ENCODE measurements at regions not wholly inside any gene's neighbourhood (a gene's known extent, or its start where the extent isn't known, plus 50 kb on each side); places are given as distances from the start of the nearest gene placed in this dataset.
"Not testable (repeated sequence)": the region's sequence is repeated elsewhere in the genome, so short reads cannot be mapped to it uniquely, and the experiment has no call there.

DNA sequence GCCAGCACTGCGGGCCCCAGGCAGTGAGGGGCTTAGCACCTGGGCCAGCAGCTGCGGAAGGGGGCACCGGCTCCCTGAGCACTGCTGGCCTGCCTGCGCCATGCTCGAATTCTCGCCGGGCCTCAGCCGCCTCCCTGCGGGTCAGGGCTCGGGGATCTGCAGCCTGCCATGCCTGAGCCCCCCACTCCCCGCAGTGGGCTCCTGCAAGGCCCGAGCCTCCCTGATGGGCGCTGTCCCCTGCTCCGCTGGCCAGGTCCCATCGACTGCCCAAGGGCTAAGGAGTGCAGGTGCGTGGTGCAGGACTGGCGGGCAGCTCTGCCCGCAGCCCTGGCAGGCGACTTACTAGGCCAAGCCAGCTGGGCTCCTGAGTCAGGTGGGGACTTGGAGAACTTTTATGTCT is 133.3 kb upstream of the LMNTD1 start:
- no peak for DNase-seq

DNA sequence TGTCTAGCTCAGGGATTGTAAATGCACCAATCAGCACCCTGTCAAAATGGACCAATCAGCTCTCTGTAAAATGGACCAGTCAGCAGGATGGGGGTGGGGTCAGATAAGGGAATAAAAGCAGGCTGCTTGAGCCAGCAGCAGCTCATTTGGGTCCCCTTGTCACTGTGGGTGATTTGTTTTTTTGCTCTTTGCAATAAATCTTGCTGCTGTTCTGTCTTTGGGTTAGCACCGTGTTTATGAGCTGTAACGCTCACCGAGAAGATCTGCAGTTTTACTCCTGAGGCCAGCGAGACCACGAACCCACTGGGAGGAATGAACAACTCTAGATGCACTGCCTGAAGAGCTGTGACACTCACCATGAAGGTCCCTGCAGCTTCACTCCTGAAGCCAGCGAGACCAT is 134.1 kb upstream of the LMNTD1 start:
- no peak for DNase-seq

DNA sequence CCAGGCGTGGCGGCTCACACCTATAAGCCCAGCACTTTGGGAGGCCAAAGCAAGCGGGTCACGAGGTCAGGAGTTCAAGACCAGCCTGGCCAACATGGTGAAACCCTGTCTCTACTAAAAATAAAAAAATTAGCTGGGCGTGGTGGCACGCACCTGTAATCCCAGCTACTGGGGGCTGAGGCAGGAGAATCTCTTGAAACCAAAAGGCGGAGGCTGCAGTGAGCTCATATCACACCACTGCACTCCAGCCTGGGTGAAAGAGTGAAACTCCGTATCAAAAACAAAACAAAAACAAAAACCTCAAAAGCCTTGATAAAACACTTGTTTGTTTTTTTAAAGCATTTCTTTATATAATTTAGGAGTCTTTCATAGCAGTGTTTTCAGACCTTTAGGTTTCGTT is 135.8 kb upstream of the LMNTD1 start:
- not testable (repeated sequence) for DNase-seq

DNA sequence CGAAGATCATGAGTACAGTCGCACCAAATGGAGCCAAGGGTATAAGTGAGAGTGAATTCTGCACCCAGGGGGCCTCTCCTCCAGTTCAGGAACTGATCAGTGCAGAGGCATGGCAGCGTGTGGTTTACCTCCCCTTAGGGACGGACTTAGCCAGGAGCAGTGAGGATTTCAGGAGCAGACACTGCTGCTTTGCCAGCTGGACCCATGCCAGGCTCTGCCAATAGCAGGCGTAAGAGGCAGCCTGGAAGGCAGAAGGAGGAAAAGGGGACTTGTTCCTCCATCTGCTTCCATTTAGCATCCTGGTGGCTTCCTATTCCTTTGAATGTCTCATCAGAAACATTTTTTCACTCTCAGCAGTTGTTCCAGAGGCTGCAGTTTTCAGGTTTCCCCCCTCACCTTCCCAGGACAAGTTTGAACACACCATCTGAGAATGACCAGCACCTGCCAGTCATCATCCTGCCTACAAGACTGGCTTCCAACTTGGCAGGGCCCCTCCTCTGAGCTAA is 137.0 kb upstream of the LMNTD1 start:
- DNase-seq: no peak

DNA sequence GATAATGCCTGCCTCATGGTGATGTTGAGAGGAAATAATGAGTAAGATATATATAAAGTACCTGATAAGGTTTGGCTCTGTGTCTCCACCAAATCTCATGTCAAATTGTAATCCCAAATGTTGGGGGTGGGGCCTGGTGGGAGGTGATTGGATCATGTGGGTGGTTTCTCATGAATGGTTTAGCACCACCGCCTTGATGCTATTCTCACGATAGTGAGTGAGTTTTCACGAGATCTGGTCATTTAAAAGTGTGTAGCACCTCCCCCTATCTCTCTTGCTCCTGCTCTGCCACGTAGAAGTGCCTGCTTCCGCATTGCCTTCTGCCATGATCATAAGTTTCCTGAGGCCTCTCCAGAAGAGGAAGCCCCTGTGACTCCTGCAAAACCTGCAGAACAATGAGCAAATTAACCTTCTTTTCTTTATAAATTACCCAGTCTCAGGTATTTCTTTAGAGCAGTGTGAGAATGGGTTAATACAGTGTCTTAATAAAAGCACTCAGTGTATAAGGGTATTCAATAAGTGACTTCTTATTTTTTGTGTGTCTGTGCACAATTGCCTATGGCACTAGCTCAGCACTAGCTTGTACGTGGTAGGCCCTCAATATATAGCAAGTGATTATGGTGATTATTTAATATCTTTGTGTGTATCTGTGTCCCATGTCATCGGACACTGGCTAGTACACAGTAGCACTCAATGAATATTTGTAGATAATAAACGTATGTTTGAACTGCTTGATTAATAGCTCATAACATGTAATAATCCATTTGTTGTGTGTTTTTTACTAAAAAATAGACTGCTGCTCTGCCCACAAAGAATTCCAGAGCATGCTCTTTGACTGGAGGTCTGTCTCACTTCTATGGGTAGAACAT is 138.1 kb upstream of the LMNTD1 start:
- peak; percentile 31 for DNase-seq

DNA sequence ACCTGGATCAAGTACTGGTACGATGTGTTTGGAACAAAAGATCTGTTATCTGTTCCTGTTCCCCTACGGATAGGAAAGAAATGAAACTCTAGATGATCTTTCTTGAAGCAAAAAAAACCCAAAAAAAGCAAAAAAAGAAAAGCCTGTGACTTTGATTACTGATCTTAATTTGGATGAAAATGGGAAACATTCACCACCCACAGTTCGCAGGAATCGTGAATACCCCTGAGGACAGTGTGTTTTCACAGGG is 138.7 kb upstream of the LMNTD1 start:
- DNase-seq: no peak

DNA sequence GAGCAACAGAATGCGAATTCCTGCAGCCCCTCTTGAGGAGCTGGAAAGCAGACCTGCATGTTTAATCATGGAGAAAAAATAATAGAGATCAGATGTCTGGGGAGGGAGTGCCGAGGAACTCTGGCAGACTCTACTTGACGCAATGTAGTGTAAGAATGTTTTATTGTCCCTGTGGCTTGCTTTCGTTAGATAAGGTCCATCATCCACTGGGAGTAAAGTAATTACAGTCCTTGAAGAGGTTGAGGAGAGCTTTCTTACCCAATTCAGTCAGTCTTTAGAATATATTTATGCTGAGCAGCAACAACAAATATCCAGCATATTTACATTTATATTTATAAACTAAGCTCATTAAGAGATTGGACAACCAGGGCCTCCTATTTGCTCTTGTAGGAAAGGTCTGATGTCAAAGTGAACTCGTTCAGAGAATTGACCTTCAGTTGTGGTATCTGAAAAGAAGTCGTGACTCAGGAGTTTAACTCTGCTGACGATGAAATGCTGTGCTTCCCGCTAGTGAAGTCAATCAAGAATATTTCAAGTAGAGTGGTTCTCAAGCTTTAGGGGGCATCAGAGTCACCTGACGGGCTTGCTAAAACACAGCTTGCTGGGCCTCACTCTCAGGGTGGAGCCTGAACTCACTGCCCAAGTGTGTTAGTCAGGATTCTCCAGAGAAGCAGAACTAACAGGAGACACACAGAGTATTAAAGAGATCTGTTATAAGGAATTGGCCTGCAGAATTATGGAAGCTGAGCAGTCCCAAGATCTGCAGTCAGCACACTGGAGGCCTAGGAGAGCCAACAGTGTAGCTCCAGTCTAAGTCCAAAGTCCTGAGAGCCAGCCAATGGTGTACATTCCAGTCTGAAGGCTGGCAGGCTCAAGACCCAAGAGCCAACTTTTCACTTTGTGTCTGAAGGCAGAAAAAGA is 139.3 kb upstream of the LMNTD1 start:
- DNase-seq: no peak

DNA sequence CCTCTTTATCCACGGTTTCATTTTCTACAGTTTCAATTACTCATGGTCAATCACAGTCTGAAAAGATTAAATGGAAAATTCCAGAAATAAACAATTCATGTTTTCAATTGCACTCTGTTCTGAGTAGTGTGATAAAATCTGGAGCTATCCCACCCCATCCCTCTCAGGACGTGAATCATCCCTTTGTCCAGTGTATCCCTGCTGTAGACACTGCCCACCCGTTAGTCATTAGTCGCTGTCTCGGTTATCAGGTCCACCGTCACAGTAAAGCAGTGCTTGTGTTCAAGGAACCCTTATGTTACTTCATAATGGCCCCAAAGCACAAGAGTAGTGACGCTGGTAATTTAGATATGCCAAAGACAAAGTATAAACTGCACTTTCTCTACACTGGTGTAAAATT is 141.0 kb upstream of the LMNTD1 start:
- DNase-seq: no peak

DNA sequence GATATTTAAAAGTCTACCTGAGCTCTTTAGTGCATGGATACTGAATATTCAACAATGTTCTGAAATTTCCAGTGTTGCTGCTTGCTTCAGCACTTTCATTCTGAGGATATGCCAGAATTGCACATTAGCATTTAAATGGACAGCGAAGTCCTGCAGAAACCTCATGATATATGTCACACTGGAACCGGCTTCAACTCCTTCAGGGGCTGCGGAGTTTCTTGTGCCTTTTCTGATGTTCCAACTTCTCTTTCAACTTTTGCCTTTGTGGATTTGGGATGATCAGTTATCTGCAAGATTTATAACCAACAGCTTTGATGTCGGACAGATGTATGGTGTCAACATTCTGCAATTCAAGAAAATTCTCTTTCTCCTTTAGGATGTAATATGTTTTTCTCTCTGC is 142.5 kb upstream of the LMNTD1 start:
- no peak for DNase-seq

DNA sequence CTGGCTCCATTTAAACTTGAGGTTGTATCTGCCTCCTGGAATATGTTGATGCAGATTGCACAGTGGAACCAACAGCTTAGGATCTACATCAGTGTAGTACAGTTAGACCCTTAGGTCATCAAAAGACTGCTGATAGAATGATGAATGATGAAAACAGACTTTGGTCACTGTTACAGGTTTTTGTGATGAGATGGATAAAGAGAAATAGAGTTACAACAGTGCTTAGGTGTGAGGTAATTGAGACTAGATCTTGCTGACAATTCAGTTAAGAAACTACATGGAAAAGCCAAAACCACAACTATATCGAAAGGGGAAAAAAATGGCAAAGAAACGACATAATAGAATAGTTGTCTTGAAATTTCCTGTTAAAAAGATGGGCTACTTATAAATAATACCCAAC is 145.7 kb upstream of the LMNTD1 start:
- no peak for DNase-seq

DNA sequence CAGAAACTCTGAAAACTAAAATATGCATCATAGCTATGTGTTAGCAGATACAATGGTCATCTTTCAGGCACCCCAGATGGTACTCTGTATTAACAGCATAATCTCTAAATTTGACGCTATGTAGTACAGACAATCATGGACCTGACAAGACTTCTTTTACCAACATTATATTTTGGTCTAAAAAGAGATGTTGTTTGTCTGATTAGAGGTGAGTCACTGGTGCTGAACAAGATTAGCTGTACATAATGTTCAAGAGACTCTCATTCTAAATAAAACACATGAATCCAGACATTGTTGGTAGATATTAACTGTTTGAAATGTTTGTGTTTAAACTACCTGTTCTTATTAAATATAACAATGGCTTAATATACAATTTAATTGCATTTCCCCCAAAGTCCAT is 146.4 kb upstream of the LMNTD1 start:
- no peak for DNase-seq

DNA sequence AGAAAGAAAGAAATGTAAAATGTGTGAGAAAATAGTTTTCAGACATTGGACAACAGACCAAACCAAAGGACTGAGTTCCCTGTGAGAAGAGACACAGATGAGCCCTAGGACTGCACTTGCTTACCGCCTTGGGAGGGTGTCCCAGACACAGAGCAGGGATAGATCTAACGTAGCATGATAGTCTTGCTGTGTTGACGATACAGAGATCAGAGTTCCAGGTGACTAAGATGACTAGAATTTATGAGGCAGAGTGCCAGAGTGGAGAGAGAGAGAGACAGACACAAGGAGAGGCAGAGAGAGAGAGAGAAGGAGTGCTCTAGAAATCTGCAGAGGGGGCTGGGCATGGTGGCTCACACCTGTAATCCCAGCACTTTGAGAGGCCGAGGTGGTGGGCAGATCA is 148.2 kb upstream of the LMNTD1 start:
- DNase-seq: no peak

DNA sequence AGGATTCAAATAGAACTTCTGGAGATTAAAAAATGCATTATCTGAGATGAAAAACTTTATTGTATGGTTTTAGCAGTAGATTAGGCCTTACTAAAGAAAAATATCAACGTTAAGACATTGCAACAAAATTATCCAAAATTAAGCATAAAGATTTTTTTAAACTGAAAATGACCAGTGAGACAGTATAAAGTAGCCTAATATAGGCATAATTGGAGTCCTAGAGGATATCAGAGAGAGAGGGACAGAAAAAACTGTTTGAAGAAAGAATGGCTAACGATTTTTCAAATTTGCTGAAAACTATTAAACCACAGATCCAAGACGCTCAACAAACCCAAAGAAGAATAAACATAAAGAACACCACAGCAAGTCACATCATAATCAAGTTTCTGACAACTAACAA is 149.5 kb upstream of the LMNTD1 start:
- no peak for DNase-seq

DNA sequence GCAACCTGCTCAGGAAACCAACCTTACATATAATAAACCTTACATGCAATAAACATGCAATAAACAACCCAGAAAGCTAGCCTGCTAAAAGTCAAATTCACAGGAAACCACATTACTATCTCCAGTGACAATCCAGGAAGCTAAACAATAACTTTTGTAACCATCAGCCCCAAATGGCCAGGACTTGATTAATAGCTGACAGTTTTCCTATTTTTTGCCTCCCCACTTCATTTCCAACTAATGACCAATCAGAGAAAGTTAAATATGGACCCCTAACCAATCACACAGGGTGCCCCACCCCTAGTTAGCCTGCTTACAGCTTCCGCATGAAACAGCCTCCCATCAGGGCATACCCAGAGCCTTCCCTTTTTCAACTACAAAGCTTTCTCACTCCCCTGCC is 152.2 kb upstream of the LMNTD1 start:
- peak; percentile 20 for DNase-seq

DNA sequence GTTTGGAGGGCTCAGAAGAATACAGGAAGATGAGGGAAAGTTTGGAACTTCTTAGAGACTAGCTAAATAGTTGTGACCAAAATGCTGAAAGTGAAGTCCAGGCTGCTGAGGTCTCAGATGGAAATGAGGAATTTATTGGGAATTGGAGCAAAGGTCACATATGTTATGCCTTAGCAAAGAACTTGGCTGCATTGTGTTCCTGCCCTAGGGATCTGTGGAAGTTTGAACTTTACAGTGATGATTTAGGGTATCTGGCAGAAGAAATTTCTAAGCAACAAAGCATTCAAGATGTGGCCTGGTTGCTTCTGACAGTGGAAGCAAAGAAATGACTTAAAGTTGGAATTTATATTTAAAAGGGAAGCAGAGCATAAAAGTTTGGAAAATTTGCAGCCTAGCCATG is 153.6 kb upstream of the LMNTD1 start:
- not testable (repeated sequence) for DNase-seq

DNA sequence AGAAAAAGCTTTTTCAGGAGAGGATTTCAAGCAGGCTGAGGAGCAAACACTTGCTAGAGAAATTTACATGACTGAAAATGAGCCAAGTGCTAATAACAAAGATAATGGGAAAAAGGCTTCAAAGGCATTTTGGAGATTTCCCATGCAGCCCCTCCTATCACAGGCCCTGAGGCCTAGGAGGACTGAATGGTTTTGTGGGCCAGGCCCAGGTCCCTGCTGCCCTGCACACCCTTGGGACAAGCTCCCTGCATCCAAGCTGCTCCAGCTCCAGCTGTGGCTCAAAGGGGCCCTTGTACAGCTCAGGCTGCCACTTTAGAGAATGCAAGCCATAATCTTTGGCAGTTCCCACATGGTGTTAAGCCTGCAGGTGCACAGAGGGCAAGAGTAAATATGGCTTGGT is 154.0 kb upstream of the LMNTD1 start:
- no peak for DNase-seq

DNA sequence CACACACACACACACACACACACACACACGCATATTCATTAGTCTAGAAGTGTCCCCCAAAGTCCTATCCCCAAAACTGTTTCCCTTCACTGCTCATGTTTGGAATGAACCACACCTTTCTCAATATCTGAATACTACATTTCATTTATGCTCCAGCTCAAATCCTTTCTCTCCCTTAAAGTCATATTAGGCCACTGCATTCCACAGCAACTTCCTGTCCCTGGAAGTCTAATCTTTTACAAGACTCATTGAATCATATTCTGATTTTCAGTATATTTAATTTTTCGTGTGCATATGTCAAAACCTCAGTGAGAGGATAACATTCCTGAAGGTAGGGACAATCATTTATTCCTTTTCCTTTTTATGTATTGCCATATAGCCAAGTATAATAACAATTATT is 155.6 kb upstream of the LMNTD1 start:
- DNase-seq: no peak

DNA sequence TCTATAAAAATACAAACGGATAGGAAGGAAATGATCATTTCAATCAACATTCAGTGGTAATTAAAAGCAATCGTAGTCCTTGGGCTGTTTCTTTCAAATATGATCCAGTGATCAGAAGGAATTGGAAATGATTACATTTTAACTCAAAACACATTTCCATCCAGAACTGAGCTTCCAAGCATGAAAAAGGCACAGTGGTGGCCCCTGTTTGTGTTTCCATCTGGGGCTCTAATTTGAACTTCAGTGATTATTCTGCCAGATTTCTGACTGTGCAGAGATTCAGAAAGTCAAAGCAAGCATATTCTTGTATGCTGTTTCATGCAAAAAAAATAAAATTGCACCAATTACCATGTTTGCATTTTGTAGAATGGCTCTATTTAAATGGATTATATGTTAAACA is 157.0 kb upstream of the LMNTD1 start:
- DNase-seq: no peak

DNA sequence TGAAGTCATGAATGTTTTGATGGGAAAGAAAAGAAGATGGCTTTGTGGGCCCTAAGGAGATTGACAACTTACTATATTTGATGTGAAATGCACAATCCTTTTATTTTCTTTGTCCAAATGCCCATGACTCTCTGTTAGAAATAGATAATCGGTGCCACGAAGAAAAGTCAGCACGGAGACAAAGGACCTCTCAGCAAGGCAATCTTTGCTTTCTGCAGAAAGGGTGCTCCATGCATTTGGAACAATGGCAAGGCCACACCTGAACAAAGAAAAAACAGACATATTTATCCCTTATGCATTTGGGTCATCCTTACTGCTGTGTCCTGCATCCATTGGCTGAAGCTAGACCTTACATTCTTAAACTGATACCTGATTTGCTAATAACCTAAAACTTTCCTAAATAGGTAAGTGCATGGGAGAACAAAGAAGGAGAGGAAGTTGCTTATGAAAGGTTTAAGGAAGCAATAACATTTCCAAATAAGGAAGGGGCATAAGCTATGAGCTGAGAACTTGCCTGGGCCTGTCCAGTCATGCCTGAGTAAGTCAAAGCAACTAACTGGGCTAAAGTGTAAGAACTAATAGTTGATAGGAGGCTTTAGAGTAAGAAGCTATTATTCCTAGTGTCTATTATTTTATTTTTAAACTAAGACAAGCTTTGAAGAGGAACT is 158.0 kb upstream of the LMNTD1 start:
- not testable (repeated sequence) for DNase-seq

DNA sequence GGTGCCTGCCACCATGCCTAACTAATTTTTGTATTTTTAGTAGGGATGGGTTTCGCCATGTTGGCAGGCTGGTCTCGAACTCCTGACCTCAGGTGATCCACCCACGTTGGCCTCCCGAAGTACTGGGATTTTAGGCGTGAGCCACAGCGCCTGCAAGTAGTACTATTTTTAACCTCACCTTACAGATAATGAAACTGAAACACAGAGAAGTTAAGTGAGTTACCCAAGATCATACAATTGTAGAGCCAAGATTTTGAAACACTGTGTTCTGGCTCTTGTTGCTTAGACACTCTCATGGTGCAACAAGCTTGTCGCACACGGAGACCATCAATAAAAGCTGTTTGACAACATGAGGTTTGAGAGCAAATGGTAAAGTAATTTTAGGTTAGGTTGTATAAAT is 159.1 kb upstream of the LMNTD1 start:
- DNase-seq: no peak

DNA sequence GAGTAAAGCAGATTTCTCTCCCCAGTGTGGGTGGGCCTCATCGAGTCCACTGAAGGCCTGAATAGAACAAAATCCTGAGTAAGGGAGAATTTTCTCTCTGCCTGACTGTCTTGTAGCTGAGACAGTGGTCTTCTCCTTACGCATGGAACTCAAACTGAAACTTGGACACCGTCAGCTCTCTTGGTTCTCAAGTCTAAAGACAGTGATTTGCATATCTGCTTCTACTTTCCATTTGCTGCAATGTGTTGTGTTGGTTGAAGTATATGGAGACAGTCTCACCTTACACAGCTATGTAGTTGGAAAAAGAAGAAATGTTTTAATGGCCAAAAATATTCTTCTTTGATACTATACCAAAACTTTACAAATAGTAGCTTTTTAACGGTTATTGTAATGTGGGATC is 160.2 kb upstream of the LMNTD1 start:
- DNase-seq: no peak

DNA sequence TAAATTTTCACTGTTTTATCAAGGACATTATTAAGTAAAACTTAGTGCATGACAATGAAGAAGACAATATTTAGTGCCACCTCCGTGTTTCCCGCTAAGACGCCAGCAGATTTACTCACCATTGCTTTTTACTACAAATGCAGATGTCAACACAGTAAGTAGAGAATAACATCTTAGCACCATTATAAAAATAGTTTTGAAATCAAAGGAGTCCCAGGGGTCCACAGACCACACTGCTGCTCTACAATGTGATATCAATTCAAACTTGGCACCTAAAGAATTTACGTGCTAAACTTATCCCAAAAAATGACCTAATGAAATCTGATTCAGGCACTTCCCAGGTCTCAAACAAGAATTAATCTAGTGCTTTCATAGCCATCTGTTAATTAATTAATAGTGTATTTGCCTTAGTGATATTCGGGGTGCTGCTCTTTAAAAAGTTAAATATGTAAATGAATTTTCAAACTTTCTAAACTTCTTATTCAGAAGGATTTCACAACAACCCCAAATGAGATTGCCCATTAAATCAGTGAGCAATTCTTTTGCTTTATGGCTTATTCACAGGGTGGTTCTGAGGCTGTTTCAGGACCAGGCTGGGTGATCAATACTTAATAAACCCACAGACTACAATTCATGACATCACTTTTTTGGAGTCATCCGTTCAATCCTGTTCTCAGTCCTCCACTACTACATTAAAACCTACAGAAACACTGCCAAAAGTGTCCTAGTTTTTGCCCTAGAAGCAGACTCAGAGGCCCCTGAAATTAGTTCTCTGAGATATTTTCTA is 161.3 kb upstream of the LMNTD1 start:
- no peak for DNase-seq

DNA sequence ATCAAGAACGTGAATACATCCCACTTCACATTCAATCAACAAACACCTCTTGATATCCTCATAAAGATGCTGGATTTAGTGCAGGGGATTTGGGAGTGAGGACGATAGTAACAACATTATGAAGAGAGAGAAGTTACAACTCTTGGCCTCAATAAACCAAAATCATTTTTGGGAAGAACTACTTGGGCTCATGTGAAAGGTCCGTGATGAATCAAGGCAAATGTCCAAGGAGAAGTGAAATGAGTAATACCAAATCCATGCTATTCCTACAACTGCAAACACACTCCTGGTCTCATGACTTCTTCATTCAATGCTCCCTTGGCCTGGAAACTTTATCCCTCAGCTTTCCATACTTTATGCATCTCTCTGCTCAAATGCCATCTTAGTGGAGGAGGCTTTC is 162.0 kb upstream of the LMNTD1 start:
- DNase-seq: no peak
